ENCODE measurements at regions not wholly inside any gene's neighbourhood (a gene's known extent, or its start where the extent isn't known, plus 50 kb on each side); places are given as distances from the start of the nearest gene placed in this dataset.
"Not testable (repeated sequence)": the region's sequence is repeated elsewhere in the genome, so short reads cannot be mapped to it uniquely, and the experiment has no call there.

DNA sequence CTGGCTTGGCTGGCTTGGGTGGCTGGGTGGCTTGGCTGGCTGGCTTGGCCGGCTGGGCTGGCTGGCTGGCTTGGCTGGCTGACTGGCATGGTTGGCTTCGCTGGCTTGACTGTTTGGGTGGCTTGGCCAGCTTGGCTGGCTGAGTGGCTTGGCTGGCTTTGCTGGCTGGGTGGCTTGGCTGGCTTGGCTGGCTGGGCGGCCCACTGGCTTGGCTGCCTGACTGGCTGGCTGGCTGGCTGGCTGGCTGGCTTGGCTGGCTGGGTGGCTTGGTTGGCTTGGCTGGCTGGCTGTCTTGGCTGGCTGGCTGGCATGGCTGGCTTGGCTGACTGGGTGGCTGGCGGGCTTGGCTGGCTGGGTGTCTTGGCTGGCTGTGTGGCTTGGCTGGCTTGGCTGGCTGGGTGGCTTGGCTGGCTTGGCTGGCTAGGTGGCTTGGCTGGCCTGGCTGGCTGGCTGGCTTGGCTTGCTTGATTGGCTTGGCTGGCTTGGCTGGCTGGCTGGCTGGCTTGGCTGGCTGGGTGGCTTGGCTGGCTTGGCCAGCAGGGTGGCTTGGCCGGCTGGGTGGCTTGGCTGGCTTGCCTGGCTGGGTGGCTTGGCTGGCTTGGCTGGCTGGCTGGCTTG is 244.2 kb upstream of the POTEB2 start:
- not testable (repeated sequence) for H3K9ac ChIP-seq (ENCODE audit: low read depth, low read length, poor library complexity, severe bottlenecking); H3K4me3 ChIP-seq (ENCODE audit: low read length, poor library complexity, severe bottlenecking); H3K4me1 ChIP-seq (ENCODE audit: insufficient read depth, low read length, poor library complexity, severe bottlenecking); H3K79me2 ChIP-seq (ENCODE audit: insufficient read depth, low read length); H3K9me3 ChIP-seq (ENCODE audit: insufficient read depth, low read depth, low read length); H2AFZ ChIP-seq (ENCODE audit: low read length); H3F3A ChIP-seq (ENCODE audit: low read depth); H3K27me3 ChIP-seq (ENCODE audit: insufficient read depth, low read length, poor library complexity, severe bottlenecking); H4K20me1 ChIP-seq (ENCODE audit: insufficient read depth, low read length, poor library complexity, severe bottlenecking); H3K36me3 ChIP-seq (ENCODE audit: insufficient read depth, low read length); H3K4me2 ChIP-seq (ENCODE audit: low read depth, low read length, poor library complexity, severe bottlenecking); H3K9me2 ChIP-seq (replicated peaks; ENCODE audit: low read depth, low read length)

DNA sequence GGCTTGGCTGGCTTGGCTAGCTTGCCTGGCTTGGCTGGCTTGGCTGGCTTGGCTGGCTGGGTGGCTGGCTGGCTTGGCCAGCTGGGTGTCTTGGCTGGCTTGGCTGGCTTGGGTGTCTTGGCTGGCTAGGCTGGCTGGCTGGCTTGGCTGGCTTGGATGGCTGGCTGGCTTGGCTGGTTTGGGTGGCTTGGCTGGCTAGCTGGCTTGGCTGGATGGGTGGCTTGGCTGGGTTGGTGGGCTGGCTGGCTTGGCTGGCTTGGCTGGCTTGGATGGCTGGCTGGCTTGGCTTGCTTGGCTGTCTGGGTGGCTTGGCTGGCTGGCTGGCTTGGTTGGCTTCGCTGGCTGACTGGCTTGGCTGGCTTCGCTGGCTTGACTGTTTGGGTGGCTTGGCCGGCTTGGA is 242.3 kb upstream of the POTEB2 start:
- H3K9me2 ChIP-seq (replicated peaks; ENCODE audit: low read depth, low read length); H3K9ac ChIP-seq (ENCODE audit: low read depth, low read length, poor library complexity, severe bottlenecking); H3K4me1 ChIP-seq (ENCODE audit: insufficient read depth, low read length, poor library complexity, severe bottlenecking); H3K79me2 ChIP-seq (ENCODE audit: insufficient read depth, low read length); H3K27me3 ChIP-seq (ENCODE audit: insufficient read depth, low read length, poor library complexity, severe bottlenecking); H3K4me3 ChIP-seq (ENCODE audit: low read length, poor library complexity, severe bottlenecking); H3K4me2 ChIP-seq (ENCODE audit: low read depth, low read length, poor library complexity, severe bottlenecking); H3K36me3 ChIP-seq (ENCODE audit: insufficient read depth, low read length); H2AFZ ChIP-seq (ENCODE audit: low read length); H3K9me3 ChIP-seq (ENCODE audit: insufficient read depth, low read depth, low read length); H4K20me1 ChIP-seq (ENCODE audit: insufficient read depth, low read length, poor library complexity, severe bottlenecking); H3F3A ChIP-seq (ENCODE audit: low read depth): not testable (repeated sequence)

DNA sequence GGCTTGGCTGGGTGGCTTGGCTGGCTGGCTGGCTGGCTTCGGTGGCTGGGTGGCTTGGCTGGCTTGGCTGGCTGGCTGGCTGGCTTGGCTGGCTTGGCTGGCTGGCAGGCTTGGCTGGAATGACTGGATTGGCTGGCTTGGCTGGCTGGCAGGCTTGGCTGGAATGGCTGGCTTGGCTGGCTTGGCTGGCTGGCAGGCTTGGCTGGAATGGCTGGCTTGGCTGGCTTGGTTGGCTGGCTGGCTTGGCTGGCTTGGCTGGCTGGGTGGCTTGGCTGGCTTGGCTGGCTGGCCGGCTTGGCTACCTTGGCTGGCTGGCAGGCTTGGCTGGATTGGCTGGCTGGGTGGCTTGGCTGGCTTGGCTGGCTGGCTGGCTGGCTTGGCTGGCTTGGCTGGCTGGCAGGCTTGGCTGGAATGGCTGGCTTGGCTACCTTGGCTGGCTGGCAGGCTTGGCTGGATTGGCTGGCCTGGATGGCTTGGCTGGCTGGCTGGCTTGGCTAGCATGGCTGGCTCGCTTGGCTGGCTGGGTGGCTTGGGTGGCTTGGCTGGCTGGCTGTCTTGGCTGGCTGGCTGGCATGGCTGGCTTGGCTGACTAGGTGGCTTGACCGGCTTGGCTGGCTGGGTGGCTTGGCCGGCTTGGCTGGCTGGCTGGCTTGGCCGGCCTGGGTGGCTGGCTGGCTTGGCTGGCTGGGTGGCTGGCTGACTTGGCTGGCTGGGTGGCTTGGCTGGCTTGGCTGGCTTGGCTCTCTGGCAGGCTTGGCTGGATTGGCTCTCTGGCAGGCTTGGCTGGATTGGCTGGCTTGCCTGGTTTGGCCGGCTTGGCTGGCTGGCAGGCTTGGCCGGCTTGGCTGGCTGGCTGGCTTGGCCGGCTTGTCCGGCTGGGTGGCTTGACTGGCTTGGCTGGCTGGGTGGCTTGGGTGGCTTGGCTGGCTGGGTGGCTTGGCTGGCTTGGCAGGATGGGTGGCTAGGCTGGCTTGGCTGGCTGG is 241.6 kb upstream of the POTEB2 start:
- H3K79me2 ChIP-seq (ENCODE audit: insufficient read depth, low read length); H3K4me1 ChIP-seq (ENCODE audit: insufficient read depth, low read length, poor library complexity, severe bottlenecking); H4K20me1 ChIP-seq (ENCODE audit: insufficient read depth, low read length, poor library complexity, severe bottlenecking); H3K4me3 ChIP-seq (ENCODE audit: low read length, poor library complexity, severe bottlenecking); H2AFZ ChIP-seq (ENCODE audit: low read length); H3K36me3 ChIP-seq (ENCODE audit: insufficient read depth, low read length); H3K9ac ChIP-seq (ENCODE audit: low read depth, low read length, poor library complexity, severe bottlenecking); H3K4me2 ChIP-seq (ENCODE audit: low read depth, low read length, poor library complexity, severe bottlenecking); H3K9me3 ChIP-seq (ENCODE audit: insufficient read depth, low read depth, low read length); H3K27me3 ChIP-seq (ENCODE audit: insufficient read depth, low read length, poor library complexity, severe bottlenecking); H3F3A ChIP-seq (ENCODE audit: low read depth); H3K9me2 ChIP-seq (replicated peaks; ENCODE audit: low read depth, low read length): not testable (repeated sequence)

DNA sequence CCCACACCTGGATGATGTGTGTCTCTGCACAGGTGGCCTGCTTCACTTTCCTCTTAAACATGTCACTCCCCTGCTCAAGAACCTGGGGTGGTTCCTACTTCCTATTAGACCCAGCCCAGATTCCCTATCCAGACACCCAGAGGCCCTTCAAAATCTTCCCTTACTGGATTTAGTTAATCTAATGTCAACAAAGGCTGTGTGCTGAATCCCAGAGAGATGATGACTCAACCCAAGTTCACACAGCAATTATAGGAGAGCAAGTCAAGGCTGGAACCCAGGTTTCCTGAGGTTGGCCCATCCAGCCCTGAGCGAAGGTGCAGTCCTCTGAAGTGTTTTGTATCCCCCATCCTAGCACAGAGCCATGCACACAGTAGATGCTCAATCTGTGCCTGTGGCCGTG is 230.5 kb upstream of the POTEB2 start:
- H2AFZ ChIP-seq (ENCODE audit: low read length); H3K4me1 ChIP-seq (ENCODE audit: insufficient read depth, low read length, poor library complexity, severe bottlenecking); H4K20me1 ChIP-seq (ENCODE audit: insufficient read depth, low read length, poor library complexity, severe bottlenecking); H3K4me3 ChIP-seq (ENCODE audit: low read length, poor library complexity, severe bottlenecking); H3K9me2 ChIP-seq (replicated peaks; ENCODE audit: low read depth, low read length); H3F3A ChIP-seq (ENCODE audit: low read depth); H3K4me2 ChIP-seq (ENCODE audit: low read depth, low read length, poor library complexity, severe bottlenecking); H3K9me3 ChIP-seq (ENCODE audit: insufficient read depth, low read depth, low read length); H3K36me3 ChIP-seq (ENCODE audit: insufficient read depth, low read length); H3K9ac ChIP-seq (ENCODE audit: low read depth, low read length, poor library complexity, severe bottlenecking); H3K27me3 ChIP-seq (ENCODE audit: insufficient read depth, low read length, poor library complexity, severe bottlenecking); H3K79me2 ChIP-seq (ENCODE audit: insufficient read depth, low read length): not testable (repeated sequence)

DNA sequence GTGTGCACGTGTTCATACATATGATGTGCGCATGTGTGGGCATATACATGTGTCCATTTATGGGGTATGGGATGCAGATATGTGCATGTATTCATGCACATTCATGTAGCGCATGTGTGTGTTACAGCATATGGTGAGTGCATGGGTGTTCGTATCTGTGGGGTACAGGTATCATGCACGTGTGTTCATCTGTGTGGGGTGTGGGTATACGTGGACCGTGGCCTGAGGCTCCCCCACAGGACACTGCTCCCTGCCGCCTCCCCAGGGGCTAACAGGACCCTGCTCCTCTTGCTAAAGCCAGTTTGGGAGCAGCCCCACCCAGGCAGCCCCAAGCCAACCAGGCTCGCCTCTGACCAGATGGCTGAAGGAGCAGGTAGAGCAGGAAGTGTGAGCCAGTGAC is 213.4 kb upstream of the POTEB2 start:
- H4K20me1 ChIP-seq (ENCODE audit: insufficient read depth, low read length, poor library complexity, severe bottlenecking); H3K9me3 ChIP-seq (ENCODE audit: insufficient read depth, low read depth, low read length); H3K27me3 ChIP-seq (ENCODE audit: insufficient read depth, low read length, poor library complexity, severe bottlenecking); H3F3A ChIP-seq (ENCODE audit: low read depth); H3K9me2 ChIP-seq (replicated peaks; ENCODE audit: low read depth, low read length); H3K9ac ChIP-seq (ENCODE audit: low read depth, low read length, poor library complexity, severe bottlenecking); H3K4me1 ChIP-seq (ENCODE audit: insufficient read depth, low read length, poor library complexity, severe bottlenecking); H3K4me2 ChIP-seq (ENCODE audit: low read depth, low read length, poor library complexity, severe bottlenecking); H3K79me2 ChIP-seq (ENCODE audit: insufficient read depth, low read length); H2AFZ ChIP-seq (ENCODE audit: low read length); H3K4me3 ChIP-seq (ENCODE audit: low read length, poor library complexity, severe bottlenecking); H3K36me3 ChIP-seq (ENCODE audit: insufficient read depth, low read length): not testable (repeated sequence)

DNA sequence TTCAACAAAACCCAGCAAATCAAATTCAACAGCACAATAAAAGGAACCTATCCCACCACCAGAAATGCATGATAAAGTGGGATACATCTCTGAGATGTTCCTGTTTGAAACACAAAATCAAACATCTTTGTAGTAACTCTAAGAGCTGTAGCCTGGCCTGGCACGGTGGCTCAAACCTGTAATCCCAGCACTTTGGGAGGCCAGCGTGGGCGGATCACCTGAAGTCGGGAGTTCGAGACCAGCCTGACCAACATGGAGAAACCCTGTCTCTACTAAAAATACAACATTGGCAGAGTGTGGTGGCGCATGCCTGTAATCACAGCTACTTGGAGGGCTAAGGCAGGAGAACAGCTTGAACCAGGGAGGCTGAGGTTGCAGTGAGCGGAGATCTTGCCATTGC is 202.8 kb upstream of the POTEB2 start:
- not testable (repeated sequence) for H4K20me1 ChIP-seq (ENCODE audit: insufficient read depth, low read length, poor library complexity, severe bottlenecking); H3K9me3 ChIP-seq (ENCODE audit: insufficient read depth, low read depth, low read length); H3K9ac ChIP-seq (ENCODE audit: low read depth, low read length, poor library complexity, severe bottlenecking); H3K4me2 ChIP-seq (ENCODE audit: low read depth, low read length, poor library complexity, severe bottlenecking); H3F3A ChIP-seq (ENCODE audit: low read depth); H3K79me2 ChIP-seq (ENCODE audit: insufficient read depth, low read length); H2AFZ ChIP-seq (ENCODE audit: low read length); H3K36me3 ChIP-seq (ENCODE audit: insufficient read depth, low read length); H3K4me3 ChIP-seq (ENCODE audit: low read length, poor library complexity, severe bottlenecking); H3K27me3 ChIP-seq (ENCODE audit: insufficient read depth, low read length, poor library complexity, severe bottlenecking); H3K9me2 ChIP-seq (replicated peaks; ENCODE audit: low read depth, low read length); H3K4me1 ChIP-seq (ENCODE audit: insufficient read depth, low read length, poor library complexity, severe bottlenecking)

GRCh38 chr15:21063512-21063911 is 197.4 kb upstream of the POTEB2 start:
- not testable (repeated sequence) for H4K20me1 ChIP-seq (ENCODE audit: insufficient read depth, low read length, poor library complexity, severe bottlenecking); H3K9me2 ChIP-seq (replicated peaks; ENCODE audit: low read depth, low read length); H3K4me3 ChIP-seq (ENCODE audit: low read length, poor library complexity, severe bottlenecking); H3F3A ChIP-seq (ENCODE audit: low read depth); H3K36me3 ChIP-seq (ENCODE audit: insufficient read depth, low read length); H3K4me1 ChIP-seq (ENCODE audit: insufficient read depth, low read length, poor library complexity, severe bottlenecking); H3K4me2 ChIP-seq (ENCODE audit: low read depth, low read length, poor library complexity, severe bottlenecking); H3K9ac ChIP-seq (ENCODE audit: low read depth, low read length, poor library complexity, severe bottlenecking); H3K27me3 ChIP-seq (ENCODE audit: insufficient read depth, low read length, poor library complexity, severe bottlenecking); H3K79me2 ChIP-seq (ENCODE audit: insufficient read depth, low read length); H2AFZ ChIP-seq (ENCODE audit: low read length); H3K9me3 ChIP-seq (ENCODE audit: insufficient read depth, low read depth, low read length)

Data from Loucy (cell line).